SU-DHL-6 (cell line): ENCODE measurements at regions not wholly inside any gene's neighbourhood (a gene's known extent, or its start where the extent isn't known, plus 50 kb on each side); places are given as distances from the start of the nearest gene placed in this dataset.

Experiments
- CTCF ChIP-seq: fragments of 200-600 bp; sonication (generic); IDR thresholded peaks from one replicate; pipeline ENCODE4 v1.5.1; 2017; ENCODE audit warnings: antibody characterized with exemption, mild to moderate bottlenecking, low read length, moderate library complexity; ENCODE audit not compliant: insufficient read depth, poor library complexity, severe bottlenecking
- EZH2phosphoT487 ChIP-seq: fragments of 200-600 bp; sonication (generic), shearing (Covaris generic); conservative IDR thresholded peaks from 2 replicates; pipeline ENCODE4 v1.6.1; 2018; ENCODE audit warnings: mild to moderate bottlenecking, antibody characterized with exemption, low read length, moderate library complexity, mixed read lengths

- TF ChIP-seq CTCF (no peak), EZH2phosphoT487 (no peak)
These were observed 802.4 kb upstream of the ACO1 start for GRCh38 chr9:31582071-31582470.
